HG03575 (cell line): ENCODE measurements at regions not wholly inside any gene's neighbourhood (a gene's known extent, or its start where the extent isn't known, plus 50 kb on each side); places are given as distances from the start of the nearest gene placed in this dataset.
"Not testable (repeated sequence)": the region's sequence is repeated elsewhere in the genome, so short reads cannot be mapped to it uniquely, and the experiment has no call there.

ENCODE experiments used
- ATAC-seq: cut with Tn5 transposase; IDR thresholded peaks from one replicate; pipeline ENCODE4 v1.9.1; 2021; ENCODE audit not compliant: unreplicated experiment, insufficient number of reproducible peaks, low FRiP score; ENCODE audit errors: extremely low read depth

DNA sequence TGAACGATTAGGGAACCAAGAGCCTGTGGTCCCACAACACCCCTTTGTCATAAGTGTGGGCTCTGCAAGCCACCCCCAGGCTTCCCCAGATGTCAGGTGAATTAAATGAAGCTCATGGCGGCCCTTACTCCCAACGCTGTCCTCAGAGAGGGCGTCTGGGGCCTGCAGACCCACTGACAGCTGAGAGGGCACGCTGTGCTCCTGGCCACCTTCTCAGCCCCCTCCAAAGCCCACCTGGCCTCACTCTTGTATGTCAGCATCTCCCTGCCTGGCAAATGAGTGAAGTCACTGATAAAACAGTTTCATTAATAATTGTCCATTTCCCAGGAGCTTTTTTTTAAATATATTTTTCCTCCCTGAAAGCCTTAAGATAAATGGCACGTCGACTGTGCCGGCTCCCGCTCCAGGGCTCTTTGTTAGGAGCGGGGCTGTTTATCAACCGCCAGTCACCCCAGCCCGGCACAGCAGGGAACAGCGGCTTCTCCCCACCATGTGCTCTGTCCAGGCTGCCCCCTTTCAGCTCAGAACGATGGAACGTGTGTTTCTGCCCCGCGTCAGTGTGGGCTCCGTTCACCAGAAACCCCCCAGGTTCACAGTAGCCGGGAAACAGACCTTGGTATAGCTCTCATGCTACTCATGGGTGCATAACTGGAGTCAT is 94.7 kb upstream of the SFSWAP start:
- no peak for ATAC-seq

DNA sequence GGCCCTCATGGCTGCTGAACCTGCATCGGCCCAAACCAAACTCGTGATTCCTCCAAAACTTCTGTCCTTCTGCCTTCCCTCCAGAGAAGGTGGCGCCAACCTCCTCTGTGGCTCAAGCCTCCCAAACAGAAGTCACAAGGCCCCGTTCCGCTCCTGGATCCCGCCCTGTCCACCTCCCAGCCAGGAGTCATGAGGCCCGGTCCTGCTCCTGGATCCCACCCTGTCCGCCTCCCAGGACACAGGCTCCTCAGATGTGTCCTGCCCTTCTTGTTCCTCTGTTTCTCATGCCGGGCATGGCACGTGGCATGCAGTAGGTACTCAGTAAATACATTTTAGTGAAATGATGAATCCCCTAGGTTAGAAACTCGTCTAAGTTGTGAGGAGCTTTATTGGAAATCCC is 94.2 kb upstream of the SFSWAP start:
- ATAC-seq = no peak

DNA sequence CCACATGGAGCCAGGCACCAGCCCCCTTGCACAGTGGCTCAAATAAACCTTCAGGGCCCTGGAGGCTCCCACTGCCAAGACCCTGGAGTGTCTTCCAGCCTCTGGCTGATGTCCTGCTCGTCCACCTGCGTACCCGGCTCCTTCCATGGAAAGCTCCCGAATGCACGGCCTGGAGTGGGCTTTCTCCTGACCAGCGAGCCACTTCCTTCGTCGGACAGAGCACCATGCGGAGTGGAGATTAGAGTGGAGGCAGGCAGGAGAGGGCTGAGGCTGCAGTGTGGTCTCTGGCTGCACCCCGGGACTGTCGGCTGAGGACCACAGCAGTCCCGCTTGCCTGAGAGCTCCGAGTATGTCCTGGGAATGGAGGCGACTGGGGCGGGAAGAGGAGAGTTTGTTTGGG is 93.7 kb upstream of the SFSWAP start:
- no peak for ATAC-seq

DNA sequence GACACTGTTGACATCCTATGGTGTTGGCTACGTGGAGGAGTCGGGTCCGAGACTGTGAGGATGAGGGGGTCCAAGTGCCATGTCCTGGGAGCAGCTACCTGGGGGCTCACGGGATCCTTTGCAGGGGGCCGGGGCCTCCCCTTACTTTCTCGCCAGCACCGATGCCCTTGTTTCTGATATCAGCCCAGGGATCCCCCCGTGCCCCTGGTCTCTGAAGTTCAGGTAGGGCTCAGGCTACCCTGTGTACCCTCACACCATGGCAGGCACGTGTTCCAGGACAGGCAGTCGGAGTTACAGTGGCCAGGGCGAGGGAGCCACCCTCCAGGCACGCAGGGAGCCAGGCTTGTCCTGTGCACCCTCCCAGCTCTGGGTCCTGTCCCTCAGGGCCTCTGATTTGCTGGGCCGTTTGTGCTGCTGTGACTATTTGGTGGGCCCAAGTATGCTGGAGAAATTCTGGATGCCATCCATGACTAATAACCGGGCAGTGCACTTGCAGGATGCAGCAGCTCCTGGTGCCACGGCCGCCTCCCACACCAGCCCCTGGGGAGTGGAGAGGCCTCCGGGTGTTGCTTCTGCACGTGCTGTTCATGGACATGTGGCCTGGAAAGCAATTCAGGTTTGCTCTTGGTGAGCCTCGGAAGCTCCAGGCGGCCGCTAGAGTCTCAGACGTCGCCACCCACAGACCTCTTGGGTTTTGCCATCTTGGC is 93.1 kb upstream of the SFSWAP start:
- no peak for ATAC-seq

DNA sequence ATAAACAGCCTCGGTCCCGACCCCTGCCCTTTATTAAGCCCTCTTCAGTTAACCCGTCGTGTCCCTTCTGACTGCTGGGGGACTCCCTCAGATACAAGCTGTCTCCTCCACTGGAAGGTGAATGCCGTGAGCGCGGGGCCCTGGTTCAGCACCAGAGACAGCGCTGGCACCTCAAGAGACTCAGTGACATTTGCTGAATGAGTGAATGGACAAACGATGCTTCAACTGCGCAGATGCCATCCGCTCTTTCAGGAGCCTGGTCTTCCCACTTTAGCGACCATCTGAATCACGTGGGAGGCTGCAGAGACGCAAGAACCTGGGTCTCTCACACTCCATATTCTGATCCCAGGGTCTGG is 92.6 kb upstream of the SFSWAP start:
- ATAC-seq = no peak

DNA sequence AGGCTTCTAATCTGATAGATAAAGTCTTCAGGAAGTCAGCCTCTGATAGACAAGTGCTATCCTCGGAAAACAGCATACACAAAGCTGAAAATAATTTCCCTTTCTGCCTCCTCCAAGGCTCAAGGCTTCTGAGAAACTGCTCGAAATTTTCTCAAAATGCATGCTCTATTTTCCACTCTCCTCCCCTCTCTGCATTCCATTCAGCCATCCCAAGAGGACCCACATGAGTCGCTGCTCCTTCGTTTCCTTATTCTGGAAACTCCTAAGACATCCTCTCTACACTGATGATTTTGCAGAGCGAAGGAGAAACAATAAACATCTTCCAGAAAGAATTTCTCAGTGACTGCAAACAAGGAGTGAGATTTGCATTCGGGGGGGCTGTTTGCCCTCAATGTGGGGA is 92.2 kb upstream of the SFSWAP start:
- ATAC-seq = no peak

DNA sequence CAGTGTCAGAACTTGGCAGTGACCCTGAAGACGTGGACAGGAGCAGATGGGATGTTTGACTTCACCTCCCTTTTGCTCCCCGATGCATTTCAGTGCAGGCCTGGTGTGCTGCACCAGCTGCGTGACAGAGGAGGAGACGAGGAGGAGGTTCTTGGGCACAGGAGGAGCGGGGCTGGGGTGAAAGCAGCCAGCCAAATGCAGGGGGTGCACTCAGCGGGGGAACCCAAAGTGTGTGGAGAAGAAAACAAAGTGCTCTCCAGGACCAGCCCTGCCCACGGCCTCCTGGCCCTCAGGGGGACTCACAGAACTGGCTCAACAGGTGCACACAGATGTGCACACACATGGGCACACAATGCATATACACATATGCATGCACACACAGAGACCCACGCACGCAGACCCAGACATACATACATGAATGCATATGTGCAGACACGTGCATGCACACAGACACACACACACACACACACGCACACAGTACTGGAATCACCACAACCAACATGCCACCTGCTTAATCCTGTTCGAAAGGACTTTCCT is 91.7 kb upstream of the SFSWAP start:
- no peak for ATAC-seq

DNA sequence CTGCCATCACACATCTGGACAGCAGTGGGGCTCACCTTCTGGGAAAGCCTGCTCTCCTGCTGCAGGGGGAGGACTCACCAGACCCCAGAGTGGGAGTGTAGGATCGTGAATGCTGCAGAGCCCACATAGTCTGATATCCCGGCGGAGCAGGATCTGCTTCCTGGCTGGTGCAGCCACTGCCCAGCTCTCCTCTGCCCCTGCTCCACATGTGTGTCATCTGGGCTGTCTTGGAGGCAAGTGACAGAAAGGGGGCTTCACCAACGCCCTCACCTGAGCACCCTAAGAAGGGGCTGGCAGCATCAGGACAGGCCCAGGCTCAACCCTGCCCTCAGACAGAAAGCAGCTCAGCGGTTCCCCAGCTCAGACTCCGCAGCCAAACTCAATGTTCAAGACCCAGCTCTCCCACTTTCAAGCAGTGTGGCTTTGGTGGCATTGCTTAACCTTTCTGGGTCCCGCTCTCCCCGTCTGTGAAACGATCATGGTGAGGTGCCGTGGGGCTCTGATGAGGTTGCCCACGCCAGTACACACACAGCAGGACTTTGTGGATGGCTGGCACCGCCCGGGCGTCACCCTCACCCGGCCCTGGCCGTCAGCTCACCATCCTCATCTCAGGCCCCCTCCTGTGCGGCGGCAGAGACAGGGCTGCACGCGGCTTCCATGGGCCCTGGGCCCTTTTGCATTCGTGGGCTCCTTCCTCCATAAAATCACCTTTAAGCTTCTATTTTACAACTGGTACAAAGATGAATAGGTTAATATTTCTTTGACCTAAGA is 91.0 kb upstream of the SFSWAP start:
- no peak for ATAC-seq

DNA sequence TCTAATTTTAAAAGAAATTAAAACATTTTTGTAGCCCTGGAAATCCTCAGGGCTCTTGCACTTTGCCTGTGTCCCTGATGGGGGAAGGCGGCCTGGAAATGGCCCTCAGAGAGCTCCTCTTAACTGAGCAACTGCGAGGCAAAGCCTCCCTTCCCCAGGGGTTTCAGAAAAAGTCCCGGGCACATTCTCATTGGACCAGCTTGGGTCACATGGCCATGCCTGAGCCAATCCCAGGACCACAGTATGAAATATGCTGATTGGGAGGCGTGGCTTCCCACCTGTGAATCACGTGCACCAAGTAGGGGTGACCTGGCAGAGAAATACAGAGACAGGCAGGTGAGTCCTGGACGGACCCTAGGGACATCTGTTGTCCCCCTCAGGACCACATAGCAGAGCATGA is 90.4 kb upstream of the SFSWAP start:
- no peak for ATAC-seq

DNA sequence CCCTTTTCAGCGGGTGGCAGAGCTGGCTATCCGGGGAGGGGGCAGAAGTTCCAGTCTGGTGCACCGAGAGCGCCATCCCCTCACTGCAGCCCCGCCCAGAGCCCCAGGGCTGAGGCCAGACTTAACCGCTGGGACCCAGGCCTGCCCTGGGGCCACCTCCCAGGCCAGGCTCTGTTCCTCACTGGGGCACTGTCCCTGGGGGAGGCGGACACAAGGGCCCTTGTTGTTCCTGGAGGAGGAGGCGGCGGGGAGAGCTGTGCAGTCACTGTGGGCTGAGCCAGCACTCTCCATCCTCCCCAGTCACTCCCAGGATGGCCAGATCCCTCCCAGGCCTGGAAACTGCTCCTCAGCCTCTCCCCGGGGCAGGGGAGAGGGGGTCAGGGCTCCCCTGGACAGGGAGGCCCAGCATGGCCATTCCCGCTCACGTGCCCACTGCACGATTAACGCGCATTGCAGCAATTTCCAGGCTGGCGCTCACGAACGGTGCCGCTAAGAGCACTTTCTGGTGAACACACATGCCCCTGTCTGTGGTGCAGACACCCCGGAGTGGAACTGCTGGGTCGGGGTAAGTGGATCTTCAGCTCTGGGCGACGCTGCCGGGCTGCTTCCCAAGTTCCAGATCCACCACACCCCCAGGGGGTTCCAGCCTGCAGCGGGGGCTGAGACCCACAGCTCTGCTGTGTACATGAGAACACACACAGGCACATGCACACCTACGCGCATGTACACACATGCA is 89.8 kb upstream of the SFSWAP start:
- ATAC-seq = no peak

DNA sequence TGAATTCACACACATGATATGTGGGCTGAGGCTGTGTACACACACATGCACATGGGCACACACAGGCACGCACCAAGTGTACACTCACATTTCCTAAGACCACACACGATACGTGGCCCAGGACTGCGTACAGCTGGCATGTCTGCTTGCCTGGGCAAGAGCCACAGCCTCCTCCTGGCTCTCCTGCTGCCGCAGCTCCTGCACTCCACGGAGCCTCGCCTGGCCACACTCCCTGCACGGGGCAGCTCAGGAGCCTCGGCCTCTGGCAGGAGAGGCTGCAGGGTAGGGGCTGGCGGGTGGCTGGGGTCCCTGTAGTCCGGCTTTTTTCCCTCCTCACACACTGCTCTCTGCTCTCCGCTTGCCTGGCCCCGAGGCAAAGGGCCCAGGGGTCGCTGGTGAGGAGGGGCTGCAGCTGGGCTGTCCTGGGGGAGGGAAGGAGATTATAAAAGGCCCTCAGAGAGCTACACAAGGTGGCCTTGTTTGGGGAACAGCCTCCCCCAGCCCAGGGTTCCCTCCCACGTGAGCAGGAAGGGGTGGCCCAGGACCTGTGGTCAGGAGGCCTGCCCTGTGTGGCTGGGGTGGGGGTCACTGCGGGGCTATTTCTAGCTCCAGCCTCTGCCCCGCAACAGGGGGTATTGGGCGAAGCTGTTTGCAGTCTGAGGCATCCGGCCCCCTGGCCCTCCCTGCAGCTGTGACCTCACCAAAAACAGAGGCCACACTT is 89.0 kb upstream of the SFSWAP start:
- ATAC-seq = no peak

DNA sequence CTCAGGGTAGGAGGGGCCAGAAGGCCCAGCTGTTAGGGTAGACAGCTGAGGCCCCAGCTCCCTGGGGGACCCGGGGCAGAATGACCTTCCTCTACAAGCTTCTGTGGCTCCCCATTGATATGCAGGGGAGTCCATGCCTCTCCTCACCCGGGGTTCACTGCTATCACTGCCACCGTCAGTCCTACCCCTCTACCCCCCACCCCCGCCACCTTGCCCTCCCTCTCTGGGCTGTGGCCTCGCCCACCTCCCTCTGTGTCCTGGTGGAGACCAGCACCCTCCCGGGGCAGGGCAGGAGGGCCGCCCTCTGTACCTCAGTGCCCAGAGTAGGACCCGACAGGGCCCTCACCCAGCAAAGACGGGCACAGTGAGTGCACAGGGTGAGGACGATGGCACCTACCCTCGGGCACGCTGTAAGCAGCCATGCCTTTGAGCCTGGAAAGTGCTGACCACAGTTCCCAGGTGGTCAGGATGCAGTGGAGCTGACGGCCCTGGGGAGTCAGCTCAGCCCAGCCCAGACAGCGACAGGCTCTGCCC is 88.4 kb upstream of the SFSWAP start:
- no peak for ATAC-seq

DNA sequence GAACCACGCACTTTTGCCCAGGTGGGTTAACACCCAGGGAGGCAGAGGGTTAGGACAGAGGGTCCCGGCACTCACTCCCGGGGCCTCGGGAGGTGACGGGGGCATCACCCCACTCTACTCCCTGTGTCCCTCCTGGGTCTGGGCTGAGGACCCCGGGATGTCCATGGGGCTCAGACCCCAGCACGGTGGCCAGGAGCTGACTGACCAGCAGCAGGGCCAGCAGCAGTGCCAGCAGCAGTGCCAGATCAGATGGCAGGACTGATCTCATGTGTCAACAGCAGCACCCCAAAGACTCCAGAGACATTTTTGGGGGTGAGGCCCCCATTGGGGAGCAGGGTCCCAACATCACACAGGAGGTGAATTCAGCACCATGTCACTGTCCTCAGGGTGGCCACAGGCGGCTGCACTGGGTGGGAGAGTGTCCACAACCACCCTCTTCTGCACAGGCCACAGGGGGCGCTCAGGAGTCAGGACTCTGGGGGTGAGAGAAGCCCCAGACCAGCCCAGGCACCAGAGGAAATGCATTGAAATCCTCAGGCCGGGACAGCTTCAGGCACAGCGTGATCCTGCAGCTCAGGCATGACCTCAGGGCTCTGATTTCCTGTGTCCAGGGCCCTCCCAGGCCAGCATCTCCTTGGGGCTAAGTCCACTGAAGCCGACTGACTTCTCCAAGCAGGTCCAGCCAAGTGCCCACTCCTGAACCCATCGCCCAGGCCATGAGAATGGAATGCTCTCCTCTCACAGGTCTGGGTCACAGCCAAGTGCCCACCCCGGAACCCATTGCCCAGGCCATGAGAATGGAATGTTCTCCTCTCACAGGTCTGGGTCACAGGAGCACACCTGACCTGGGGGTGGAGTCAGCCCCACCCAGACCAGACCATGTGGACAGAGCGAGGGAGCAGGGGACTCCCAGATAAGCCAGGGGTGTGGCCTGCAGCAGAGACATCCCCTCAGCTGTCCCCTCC is 87.2 kb upstream of the SFSWAP start:
- ATAC-seq = not testable (repeated sequence)

DNA sequence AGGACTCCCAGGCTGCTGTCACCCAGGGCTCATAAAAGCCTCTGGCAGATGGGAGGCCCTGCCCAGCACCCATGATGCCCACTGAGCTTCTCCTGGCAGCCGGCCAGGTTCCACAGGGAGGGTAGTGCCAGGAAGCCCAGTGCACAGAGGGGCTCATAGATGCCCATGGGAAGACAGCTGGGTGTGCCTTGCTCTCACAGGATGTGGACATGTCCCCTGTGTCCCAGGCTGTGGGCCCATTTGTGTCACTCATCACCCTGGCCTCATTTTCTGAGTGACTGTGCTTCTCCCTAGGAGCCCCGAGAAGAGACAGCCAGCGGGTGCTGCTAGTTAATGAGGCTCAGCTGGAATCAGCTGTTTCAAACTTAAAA is 86.5 kb upstream of the SFSWAP start:
- ATAC-seq = not testable (repeated sequence)

DNA sequence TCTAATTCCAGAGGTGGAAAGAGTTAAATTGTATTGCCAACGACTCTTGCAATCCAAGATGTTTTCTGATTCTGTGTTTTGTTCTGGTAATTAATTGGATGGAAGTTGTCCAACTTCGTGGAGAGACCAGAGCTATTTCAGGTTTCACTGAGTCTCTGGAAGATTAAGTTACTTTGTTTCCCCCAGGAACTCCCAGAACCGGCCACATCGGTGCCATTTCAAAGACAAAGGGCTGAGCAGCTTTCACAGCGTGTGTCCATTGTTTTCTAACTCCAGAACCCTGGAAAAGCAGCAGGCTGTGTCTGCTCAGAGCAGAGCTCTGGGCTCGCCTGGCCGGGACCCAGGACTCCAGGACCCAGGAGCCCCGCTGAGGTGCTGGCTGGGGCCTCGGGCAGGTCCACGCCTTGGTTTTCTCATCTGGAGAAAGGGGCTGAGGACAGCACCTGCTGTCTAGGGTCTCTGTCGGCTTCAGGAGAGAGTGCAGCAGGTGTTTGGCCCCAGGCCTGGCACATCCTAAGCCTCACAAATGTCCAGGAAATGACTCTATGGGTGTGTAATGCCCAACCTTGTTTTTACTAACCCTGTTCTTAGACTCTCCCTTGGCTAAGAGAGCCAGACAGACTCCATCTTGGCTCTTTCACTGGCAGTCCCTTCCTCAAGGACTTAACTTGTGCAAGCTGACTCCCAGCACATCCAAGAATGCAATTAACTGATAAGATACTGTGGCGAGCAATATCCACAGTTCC is 86.0 kb upstream of the SFSWAP start:
- ATAC-seq = not testable (repeated sequence)

DNA sequence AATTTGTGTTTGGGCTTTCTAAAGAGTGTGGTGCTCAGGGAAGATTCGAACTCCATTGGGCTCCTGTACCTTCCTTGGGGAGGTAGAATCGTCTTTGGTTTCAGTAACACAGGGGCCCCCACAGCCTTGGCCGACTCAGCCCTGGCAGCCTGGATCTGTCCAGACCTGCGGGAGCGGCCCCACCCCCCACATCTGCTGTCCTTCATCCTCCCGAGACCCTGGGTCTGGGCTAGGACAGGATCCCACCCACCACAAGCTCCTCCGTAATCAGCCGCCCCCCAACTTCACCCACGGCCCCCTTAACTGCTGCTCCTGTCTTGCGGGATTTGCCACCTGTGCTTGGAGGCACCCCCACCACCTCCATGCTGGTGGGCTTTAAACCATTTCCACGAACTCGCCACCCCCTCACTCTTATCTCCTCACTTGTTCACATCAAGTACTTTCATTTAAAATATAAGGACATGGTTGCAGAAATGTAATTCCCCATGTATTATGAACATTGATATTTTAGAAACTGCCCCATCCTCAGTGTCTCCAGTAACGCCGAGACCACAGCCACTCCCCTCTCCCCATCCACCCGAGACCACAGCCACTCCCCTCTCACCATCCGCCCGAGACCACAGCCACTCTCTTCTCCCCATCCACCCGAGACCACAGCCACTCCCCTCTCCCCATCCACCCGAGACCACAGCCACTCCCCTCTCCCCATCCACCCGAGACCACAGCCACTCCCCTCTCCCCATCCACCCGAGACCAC is 84.7 kb upstream of the SFSWAP start:
- ATAC-seq = not testable (repeated sequence)
